ENCODE measurements at regions not wholly inside any gene's neighbourhood (a gene's known extent, or its start where the extent isn't known, plus 50 kb on each side); places are given as distances from the start of the nearest gene placed in this dataset.
"Not testable (repeated sequence)": the region's sequence is repeated elsewhere in the genome, so short reads cannot be mapped to it uniquely, and the experiment has no call there.

DNA sequence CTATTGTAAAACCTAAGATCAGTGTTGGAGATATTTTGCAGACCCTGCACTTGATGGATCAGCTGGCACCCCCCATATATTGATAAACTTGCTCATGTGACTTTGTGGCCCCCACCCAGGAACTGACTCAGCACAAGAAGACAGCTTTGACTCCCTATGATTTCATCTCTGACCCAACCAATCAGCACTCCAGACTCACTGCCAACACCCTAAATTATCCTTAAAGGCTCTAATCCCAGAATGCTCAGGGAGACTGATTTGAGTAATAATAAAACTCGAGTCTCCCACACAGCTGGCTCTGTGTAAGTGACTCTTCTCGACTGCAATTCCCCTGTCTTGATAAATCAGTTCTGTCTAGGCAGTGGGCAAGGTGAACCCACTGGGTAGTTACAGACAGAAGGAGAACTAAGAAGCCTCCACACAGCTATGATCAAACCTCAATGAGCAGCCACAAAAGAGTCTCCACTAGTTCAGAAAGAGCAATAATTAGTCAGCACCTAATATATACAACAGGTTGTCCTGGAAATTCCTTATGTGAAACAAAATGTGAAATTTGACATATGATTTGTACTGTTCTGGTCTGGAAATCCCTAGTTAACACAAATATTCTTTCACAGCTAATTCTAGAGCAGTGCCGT is 52.2 kb downstream of the ACTL7B start:
- no peak for DNase-seq

DNA sequence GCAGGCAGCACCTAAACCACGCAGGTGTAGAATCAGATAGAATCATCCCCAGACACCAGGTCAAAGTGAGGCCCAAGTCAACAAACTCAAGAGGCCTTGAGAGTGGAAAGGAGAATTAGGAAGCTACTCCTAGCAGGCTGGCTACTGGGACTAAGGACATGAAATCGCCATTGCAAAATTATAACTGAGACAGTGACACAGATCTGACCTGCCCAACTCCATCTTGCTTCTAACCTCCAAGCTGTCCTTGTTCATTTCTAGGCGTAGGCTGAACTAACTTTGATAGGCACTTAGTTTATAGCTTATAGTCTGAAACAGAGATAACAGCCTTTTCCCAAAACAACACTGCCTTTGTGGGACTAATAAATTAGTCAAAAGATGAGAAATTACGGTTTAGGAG is 52.8 kb downstream of the ACTL7B start:
- no peak for DNase-seq

DNA sequence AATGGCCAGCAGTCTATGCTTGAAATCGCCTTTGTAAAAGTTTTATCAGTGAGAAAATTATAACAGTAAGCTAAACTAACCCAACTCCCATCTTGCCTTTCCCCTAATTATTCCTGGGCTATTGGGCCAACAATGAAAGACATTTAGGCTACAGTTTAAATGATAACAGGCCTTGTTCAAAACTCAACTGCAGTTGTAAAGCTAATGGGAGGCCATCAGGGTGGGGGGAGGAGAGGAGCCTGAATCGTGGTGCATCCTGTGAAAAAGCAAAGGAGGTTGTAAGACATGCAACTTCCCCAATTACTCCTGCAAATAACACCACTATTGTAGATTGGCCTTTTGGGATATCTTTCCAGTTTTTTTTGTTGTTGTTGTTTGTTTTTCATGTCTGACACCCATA is 53.8 kb downstream of the ACTL7B start:
- DNase-seq: no peak

DNA sequence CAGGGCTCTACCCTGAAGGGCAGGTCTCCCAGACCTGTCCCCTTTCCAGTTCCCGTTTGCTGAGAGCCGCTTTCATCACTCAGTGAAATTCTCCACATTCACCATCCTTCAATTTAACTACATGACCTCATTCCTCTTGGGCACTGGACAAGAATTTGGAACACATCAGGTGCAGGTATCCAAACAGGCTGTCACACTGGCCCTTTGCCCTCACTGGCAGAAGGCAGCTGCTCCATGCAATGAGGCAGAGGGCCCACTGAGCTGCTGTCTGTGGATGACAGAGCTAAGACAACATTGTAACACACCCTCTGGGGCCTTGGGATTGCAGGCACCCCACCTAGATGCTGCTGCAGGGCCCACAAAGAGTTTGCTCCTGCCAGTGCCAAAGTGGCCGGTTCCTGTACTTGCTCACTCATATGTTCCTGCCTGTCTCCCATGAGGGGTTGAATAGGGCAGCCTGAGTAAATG is 55.1 kb downstream of the ACTL7B start:
- no peak for DNase-seq

DNA sequence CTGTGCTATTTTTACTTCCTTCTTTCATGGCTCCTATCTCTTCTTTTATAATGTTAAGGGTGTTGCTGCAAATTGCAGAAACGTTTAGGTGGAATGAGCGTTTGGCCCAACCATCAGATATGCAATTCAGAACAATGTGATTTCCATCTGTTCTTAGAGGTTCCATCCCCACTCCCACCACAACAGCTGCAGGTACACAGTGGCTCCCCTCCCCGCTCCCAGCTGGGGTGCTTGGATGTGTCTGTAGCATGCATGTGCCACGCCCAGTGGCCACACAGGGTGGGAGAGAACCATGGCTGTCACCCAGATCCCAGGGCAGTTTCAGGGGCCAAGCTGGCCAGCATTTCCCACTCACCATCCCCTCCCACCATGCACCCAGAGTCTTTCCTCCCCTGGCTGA is 62.2 kb downstream of the ACTL7B start:
- DNase-seq: no peak

DNA sequence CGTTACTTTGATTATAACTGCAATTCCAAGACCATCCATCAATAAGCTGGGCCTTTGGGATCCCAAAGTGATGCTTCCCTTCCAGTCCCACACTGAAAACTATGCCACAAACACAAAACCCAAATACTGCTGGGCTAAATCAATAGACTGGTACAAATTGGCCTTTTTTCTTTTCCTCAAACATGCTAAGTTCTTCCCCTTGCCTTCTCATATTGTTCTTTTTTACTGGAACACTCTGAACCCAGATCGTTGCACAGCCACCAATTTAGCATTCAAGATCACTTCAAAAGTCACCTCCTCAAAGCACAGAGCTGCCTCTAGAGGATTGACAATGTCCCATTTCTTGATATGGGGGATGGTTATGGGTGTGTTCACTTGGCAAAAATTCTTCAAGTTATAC is 66.0 kb downstream of the ACTL7B start:
- DNase-seq: no peak

DNA sequence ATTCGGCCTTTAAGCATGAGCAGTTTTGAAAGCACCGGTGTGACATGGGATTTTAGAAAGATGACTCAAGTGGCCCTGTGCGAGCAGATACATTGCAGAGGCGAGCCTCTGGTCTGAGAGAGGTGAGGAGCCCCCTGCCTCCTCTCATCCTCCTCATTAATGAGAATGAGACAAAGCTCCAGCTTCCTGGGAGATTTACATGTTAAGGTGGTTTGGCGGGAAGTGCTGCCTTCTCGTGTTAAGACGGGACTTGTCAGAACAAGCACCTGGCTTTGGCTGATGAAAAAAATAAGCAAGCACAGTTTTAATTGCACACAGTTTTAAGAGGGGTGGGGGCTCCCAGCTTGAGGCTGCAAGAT is 68.1 kb downstream of the ACTL7B start:
- DNase-seq: no peak

DNA sequence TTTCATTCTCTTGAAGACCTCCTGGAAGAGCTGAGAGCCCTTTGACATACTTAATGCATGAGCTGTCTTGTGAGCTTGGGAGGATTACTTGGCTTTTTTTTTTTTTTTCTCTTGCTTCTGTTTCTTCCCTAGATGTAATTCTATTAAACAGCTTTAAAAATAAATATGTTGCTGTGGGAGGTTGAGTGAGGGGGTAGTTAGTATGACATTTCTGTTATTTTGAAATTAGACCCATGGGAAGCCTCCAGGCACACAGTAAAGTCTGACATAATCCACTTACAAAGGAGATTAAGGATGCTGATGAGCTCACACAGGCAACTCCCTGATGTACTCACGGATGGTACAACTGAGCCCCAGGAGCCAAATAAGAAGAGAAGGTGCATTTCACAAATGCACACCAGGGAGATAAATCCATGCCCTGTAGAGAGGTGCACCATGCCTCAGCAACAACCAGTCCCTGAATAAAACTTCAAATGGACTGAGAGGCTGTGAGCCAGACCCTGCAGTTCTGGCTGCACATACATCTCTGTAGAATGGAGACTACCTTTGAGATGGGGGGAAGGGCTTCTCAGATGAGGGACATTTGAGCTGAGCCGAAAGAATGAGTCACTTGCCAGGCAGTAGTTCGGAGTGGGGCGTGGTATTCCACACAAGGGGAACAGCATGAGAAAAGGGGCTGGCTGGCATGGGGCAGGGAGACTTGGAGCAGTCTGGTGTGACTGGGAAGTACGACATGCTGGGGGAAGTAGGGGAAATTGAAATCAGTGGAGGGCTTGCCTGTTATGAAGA is 68.7 kb downstream of the ACTL7B start:
- no peak for DNase-seq

DNA sequence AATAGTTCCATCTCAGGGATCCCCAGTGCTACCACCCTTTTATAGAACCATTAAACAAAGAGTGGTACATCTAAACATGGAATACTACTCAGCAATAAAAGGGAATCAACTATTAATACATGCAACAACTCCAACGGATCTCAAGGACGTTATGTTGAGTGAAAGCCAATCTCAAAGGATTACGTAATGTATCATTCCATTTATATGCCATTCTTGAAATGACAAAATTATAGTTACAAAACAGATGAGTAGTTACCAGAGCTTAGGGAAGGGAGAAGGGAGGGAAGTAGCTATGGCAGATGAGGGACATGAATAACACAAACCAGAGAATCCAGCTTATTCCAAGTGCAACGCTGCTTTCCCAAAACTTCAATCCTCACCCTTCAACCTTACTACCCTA is 69.5 kb downstream of the ACTL7B start:
- DNase-seq: no peak

DNA sequence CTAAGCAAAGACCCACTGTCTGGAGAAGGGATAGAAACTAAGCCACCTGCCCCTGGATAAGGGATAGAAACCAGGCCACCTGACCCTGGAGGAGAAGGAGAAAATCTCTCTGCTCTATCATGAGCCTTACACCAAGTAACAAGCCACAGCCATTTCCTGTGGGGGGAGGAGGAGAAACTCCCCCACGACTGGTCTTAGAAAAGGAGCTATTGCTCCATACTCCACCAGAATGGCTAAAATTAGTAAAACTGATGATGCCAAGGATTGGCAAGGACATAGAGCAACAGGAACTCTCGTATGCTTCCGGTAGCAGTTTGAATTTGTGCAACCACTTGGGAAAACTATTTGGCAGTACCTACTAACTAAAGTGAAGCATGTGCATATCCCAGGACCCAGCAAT is 70.8 kb downstream of the ACTL7B start:
- DNase-seq: no peak

DNA sequence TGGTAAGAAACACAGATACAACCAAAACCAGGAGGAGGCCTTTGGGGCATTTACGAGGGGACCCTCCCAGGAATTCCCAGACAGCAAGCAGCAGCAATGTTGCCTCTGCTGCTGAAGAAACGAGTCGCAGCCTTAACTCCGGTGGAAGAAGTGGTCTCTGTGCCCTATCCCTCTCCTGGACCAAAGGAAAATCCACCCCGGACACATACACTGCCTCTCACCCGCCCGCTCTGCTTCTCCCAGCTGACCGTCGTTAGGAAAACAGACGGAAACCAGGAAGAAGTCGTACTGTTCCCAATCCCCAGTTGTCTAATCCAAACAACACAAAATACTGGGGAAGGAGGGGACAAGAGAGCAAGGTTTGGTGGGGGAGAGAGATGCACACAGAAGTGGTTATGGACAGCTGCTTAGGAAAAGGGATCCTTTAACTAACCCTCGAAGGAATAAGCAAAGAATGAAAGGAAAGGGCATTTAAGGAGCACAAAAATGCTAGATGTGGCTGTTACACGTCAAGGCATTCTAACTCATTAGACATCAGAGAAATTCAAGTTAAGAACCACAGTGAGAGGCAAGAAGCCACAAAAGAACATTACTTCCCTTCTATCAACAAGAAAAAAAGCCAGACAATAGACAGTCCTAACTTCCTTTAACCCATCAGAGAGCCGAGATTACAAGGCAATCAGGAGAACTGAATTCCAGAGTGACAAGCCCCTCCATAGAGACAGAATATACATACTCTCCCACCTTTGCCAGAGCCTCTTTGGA is 71.9 kb downstream of the ACTL7B start:
- peak; percentile 68 for DNase-seq

DNA sequence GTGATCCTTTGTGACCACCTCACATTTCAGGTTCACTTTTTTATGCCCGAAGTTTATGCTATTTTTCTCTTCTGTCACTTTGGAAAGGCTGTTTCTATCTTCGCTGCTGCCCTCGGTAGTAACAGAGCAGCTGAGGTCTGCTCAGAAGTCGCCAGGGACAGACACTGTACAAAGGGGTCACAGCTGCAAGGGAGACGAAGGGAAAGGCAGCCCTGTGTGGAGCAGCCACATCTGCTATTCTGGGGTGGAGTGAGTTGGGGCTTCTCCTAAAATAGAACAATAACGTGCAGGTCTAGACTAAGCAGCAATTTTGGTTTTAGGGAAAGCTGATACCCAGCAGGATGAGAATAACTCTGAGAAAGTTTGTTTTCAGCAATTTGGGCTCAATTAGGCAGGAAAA is 72.5 kb downstream of the ACTL7B start:
- no peak for DNase-seq

DNA sequence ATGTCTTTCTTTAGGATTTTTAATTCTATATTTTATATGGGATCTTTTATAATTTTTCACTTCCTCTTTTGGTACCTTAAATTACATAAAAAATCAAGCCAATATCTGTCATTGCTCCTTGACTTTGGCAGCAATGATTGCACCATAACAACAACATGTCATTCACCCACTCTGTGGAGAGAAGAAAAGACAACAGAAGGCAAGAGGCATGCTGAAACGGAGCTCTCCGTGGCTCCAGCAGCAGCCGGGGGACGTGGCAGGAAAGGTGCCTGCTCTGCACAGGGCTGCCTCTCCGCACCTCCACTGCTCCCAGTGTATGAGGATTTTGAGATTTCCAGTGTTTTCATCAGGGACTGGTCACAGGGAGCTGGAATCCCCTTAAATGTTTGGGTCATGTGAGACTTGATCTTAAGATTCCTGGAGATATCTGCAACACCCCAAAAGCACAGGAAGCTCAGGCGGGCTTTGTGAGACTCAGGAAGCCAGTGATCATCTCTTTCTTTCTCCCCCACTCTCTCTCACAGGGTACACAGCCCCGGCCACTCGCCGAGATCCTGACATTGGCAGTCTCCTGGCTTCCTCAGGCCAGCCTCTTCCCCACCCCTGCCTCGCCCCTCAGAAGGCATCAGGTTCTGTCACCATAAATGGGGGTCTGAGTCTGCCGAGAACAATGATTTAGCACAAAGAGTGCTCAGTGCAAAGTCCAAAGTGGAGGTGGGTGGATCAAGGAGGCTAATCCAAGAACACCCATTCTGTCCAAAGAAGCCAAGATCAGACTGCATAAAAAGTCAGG is 74.6 kb downstream of the ACTL7B start:
- DNase-seq: no peak

DNA sequence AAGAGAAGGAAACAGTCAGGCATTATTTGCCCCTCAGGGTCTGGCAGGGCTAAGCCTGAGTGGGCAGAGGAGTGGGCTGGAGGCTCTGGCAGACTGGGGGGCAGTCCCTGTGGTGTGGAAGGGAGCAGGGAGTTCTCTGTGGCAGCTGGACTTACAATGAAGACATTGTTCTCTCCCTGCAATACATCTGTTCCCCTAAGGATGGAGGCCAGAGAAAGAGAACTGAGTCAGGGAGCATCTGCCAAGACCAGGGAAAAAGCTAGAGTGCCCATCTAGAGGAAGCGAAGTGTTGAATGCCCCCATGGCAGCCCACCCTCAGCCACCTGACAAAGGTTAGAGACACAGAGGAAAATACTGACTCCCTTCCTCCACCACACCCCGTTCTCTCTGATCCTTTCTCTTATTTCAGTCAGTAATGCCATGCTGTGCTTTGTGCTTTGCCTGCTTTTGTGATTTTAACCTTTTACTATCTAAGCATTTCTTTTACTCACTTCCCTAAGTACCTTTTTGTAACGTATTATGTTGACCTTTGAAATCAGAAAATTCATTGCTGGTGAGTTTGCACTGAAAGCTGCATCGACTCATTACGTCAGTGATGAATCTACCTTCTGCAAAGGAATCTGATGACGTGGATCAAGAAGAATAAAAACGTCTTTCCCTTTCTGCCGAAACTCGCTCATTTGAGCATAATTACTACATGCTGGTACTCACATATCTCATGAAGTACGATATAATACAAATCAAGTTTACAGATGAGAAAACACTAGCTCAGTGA is 76.0 kb downstream of the ACTL7B start:
- no peak for DNase-seq

DNA sequence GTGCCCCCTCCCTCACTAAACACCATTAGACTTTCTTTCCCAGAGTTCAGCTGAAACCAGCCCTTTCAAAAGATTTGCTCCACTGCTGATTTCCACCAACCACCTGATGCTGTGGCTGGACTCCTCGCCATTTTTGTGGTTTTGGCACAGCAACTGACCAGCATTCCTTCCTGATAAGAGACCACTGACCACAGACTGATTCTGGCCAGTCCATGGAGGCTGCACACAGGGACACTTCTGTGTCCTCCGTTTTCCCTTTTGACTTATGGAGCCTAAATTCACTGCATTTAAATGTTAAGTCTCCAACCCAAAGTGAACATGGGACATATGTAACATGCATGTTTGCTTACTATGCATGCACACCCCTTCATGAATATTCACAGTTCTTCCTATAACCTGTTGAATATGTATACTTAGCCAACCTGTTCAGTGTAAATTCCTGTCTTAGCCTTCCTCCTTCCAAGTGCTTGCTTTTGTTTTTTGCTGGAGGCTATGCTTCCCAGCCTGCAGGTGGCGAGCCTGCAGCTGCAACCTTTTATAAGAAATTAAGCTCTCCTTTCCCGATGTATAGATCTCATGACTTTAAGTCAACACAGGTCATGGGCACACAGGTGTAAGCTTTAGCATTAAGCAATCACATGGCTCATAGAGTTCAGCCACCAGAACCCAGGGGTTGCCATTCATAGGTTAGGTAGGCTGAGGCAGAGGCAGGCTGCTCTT is 78.7 kb downstream of the ACTL7B start:
- no peak for DNase-seq

DNA sequence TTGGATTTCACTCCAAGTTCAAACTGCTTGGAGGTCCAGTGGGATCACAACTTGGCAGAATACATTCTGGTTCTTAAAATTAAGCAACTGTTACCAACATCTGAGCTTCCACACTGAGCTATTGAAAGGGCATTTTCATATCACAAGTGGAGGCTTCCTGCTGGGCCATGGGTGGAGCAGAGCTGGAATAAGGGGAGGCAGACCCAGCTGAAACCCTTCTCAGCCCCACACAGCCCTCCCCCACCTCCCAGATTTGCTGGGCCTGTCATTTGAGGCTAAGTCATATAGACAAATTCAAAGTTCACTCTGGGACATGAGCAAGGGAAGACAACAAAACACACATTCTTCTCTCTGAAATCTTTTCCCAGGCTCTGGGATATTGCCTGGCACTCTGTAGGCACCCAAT is 79.9 kb downstream of the ACTL7B start:
- no peak for DNase-seq

DNA sequence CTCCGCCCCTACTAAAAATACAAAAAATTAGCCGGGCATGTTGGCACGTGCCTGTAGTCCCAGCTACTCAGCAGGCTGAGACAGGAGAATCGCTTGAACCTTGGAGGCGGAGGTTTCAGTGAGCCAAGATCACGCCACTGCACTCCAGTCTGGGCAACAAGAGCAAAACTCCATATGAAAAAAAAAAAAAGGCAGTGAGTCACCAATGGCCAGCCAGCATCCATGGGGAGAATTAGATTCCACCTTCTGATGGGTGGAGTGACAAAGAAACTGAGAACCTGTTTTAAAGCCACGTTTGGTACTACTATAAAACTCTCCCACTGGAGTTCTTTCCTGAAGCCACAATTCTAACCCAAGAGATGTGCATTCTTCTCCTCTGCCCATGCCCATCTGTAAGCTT is 81.7 kb downstream of the ACTL7B start:
- not testable (repeated sequence) for DNase-seq

DNA sequence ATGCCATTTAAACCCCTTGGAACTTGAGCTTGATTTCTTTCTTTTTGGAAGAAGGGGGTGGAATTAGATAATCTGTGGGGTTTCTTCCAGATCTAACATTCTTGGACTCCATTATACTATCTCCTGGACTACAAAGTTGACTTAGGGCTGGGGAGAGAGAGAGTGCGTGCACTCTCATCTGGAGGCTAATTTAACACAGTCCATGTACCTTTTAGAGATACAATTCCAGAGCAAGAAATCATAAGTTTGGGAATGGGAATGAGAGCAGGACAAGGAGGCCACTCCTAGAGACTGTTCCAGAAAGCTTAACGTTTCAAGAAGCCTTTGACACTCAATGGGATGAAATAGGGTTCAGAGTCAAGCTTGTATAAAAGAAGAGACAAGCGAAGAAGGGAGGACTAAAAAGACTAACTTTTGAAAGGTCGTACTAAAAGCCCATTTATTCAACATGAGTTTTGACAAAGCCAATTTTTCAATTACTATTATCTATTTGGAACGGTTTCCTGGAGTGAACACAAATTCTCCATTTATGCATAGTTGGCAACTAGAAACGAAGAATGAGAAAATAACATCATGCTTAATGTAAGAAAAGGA is 83.4 kb downstream of the ACTL7B start:
- no peak for DNase-seq

DNA sequence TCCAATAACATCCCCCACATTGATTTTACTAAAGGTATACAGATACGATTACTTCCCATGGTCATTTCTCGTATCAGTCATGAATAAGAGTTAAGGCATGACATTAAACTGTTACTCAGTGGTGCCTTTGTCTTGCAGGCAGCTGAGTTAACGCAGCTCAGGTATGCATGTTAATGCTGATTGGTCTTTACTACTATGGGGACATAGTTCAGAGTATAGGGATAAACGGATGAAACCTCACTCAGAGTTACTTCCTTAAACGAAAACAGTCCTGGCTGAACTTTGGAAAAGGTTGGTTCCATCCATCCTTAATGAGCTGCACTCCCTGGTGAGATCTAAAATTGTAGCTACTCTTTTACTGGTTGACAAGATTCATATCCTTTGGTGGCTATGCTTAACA is 87.0 kb downstream of the ACTL7B start:
- no peak for DNase-seq

DNA sequence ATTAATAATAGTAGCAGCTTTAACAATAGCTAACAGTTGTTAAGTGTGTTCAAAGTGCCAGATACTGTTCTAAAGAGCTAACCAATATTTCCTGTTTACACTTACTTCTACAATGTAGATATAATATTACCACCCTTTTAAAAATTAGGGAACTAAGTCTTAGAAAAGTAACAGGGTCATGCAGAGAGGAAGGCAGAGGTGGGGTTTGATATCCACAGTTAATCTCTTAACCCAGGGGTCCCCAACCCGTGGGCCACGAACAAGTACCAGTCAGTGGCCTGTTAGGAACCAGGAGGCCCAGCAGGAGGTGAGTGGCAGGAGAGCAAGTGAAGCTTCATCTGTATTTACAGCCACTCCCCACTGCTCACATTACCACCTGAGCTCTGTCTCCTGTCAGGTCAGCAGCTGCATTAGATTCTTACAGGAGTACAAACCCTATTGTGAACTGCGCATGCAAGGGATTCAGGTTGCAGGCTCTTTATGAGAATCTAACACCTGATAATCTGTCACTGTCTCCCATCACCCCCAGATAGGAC is 89.1 kb downstream of the ACTL7B start:
- DNase-seq: no peak

DNA sequence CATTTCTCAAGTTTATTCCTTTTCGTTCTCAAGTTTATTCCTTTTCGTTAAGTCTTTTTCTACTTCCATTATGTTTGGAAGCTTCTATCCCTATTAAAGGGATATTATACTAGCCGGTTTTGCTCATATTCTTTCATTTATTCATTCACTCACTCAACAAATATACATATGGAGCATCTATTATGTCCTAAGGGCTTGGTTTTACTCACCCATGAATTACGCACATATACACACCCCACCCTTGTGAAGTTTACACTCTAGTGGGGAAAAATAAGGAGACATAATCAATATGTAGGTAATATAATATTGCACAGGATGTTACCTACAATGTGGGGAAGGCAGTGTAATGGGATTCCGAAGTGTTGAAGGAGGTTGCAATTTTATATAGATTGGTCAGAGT is 90.5 kb downstream of the ACTL7B start:
- DNase-seq: no peak
